Heart left ventricle (tissue), 13 donors: ENCODE measurements at regions not wholly inside any gene's neighbourhood (a gene's known extent, or its start where the extent isn't known, plus 50 kb on each side); places are given as distances from the start of the nearest gene placed in this dataset.

ENCODE experiments used
- CTCF ChIP-seq, 12 donors: fragments of 200-600 bp; sonication (generic) in 4 of 12; IDR thresholded peaks; one replicate each; pipeline versions ENCODE4 v1.5.0 to v1.8.0; 2018 to 2022; ENCODE audit warnings: antibody characterized with exemption in 12 of 12, mild to moderate bottlenecking in 5 of 12
- POLR2A ChIP-seq, 2 donors: fragments of 450-650 bp; IDR thresholded peaks; one replicate each; pipeline ENCODE4 v1.6.1; 2017; ENCODE audit warnings: antibody characterized with exemption in 2 of 2, mild to moderate bottlenecking in 2 of 2, moderate library complexity in 2 of 2
- donor health status: ischemic (EF 13 %, LVEDD 7.1; RV severe dilation, severe dysfunction).
- donor health status: DM: no; HTN: yes; CAD: no.
- donor health status: DM: no; HTN: no; CAD: no.
- donor health status: ischemic (EF 25% LVEDD 6.9; RV normal size, moderate dysfunction).
- donor health status: ischemic (EF 25% LVEDD 5.7; RV mildly dilated, moderate dysfunction).
- donor health status: ischemic (EF 35%, LVEDD 5.7; RV mildly dilated, moderate dysfunction).
- donor health status: nonischemic (EF 11% LVEDD 7.7; RV severe dilation, severe dysfunction).
- donor health status: DM: yes; HTN: yes; CAD: no.
- donor health status: PGD.
- donor health status: ischemic (EF 29% LVEDD 5.4; RV normal size, mild dysfunction).
- donor health status: nonischemic (EF 23%, LVEDD 6.1; RV moderate dilation, normal function).

GRCh38 chr11:76724171-76724768 is 53.7 kb upstream of the LRRC32 start:
- no peak for TF ChIP-seq POLR2A (IDR thresholded peaks at IDR 0.05)
- no peak for TF ChIP-seq CTCF (IDR thresholded peaks at IDR 0.05)
